ENCODE measurements at regions not wholly inside any gene's neighbourhood (a gene's known extent, or its start where the extent isn't known, plus 50 kb on each side); places are given as distances from the start of the nearest gene placed in this dataset.
"Not testable (repeated sequence)": the region's sequence is repeated elsewhere in the genome, so short reads cannot be mapped to it uniquely, and the experiment has no call there.

GRCh38 chr14:40218282-40218941 lies 786.2 kb upstream of the FBXO33 start:
- Histone ChIP-seq H3K36me3 (ENCODE audit: control insufficient read depth, insufficient read depth, low read length, severe bottlenecking) (no peaks in the 10 kb centered on the region), H3K27me3 (replicated peaks; ENCODE audit: control insufficient read depth, insufficient read depth, low read length) (no peaks in the 10 kb centered on the region), H3K4me1 (ENCODE audit: control insufficient read depth, insufficient read depth, low read length) (no peaks in the 10 kb centered on the region), H3K9ac (ENCODE audit: low read length) (no peak overlapping the region), H3K4me3 (ENCODE audit: low read length) (no peak overlapping the region), H3K9me3 (ENCODE audit: control insufficient read depth, low read length) (no peaks in the 10 kb centered on the region)
- DNase-seq (ENCODE audit: low read depth) = no peak

GRCh38 chr14:40216976-40217375 lies 784.7 kb upstream of the FBXO33 start:
- no peak overlapping the region for H3K4me3 ChIP-seq (ENCODE audit: low read length)
- DNase-seq (ENCODE audit: low read depth) = no peak
- no peak overlapping the region for H3K9ac ChIP-seq (ENCODE audit: low read length)
- no peaks in the 10 kb centered on the region for H3K27me3 ChIP-seq (replicated peaks; ENCODE audit: control insufficient read depth, insufficient read depth, low read length)
- no peaks in the 10 kb centered on the region for H3K36me3 ChIP-seq (ENCODE audit: control insufficient read depth, insufficient read depth, low read length, severe bottlenecking)
- H3K4me1 ChIP-seq (ENCODE audit: control insufficient read depth, insufficient read depth, low read length) = no peaks in the 10 kb centered on the region
- no peaks in the 10 kb centered on the region for H3K9me3 ChIP-seq (ENCODE audit: control insufficient read depth, low read length)

GRCh38 chr14:40216408-40216807 lies 784.2 kb upstream of the FBXO33 start:
- H3K27me3 ChIP-seq (replicated peaks; ENCODE audit: control insufficient read depth, insufficient read depth, low read length); H3K4me3 ChIP-seq (ENCODE audit: low read length); H3K9ac ChIP-seq (ENCODE audit: low read length); DNase-seq (ENCODE audit: low read depth); H3K4me1 ChIP-seq (ENCODE audit: control insufficient read depth, insufficient read depth, low read length); H3K9me3 ChIP-seq (ENCODE audit: control insufficient read depth, low read length); H3K36me3 ChIP-seq (ENCODE audit: control insufficient read depth, insufficient read depth, low read length, severe bottlenecking): not testable (repeated sequence)

- no peak overlapping the region for H3K4me3 ChIP-seq (ENCODE audit: low read length)
- no peaks in the 10 kb centered on the region for H3K36me3 ChIP-seq (ENCODE audit: control insufficient read depth, insufficient read depth, low read length, severe bottlenecking)
- no peak overlapping the region for H3K9ac ChIP-seq (ENCODE audit: low read length)
- DNase-seq (ENCODE audit: low read depth) = no peak
- H3K27me3 ChIP-seq (replicated peaks; ENCODE audit: control insufficient read depth, insufficient read depth, low read length) = no peaks in the 10 kb centered on the region
- peaks cover 8% of the 10 kb centered on the region for H3K9me3 ChIP-seq (ENCODE audit: control insufficient read depth, low read length)
- no peaks in the 10 kb centered on the region for H3K4me1 ChIP-seq (ENCODE audit: control insufficient read depth, insufficient read depth, low read length)
Measured at GRCh38 chr14:40213701-40214100, 781.5 kb upstream of the FBXO33 start.

GRCh38 chr14:40204441-40205175 lies 772.4 kb upstream of the FBXO33 start:
- DNase-seq (ENCODE audit: low read depth) = no peak
- H3K27me3 ChIP-seq (replicated peaks; ENCODE audit: control insufficient read depth, insufficient read depth, low read length) = no peaks in the 10 kb centered on the region
- no peaks in the 10 kb centered on the region for H3K36me3 ChIP-seq (ENCODE audit: control insufficient read depth, insufficient read depth, low read length, severe bottlenecking)
- no peaks in the 10 kb centered on the region for H3K4me1 ChIP-seq (ENCODE audit: control insufficient read depth, insufficient read depth, low read length)
- H3K4me3 ChIP-seq (ENCODE audit: low read length) = no peak overlapping the region
- peaks cover 15% of the 10 kb centered on the region for H3K9me3 ChIP-seq (ENCODE audit: control insufficient read depth, low read length)
- no peak overlapping the region for H3K9ac ChIP-seq (ENCODE audit: low read length)

- Histone ChIP-seq H3K36me3 (ENCODE audit: control insufficient read depth, insufficient read depth, low read length, severe bottlenecking) (no peaks in the 10 kb centered on the region), H3K9ac (ENCODE audit: low read length) (no peak overlapping the region), H3K4me3 (ENCODE audit: low read length) (no peak overlapping the region), H3K27me3 (replicated peaks; ENCODE audit: control insufficient read depth, insufficient read depth, low read length) (no peaks in the 10 kb centered on the region), H3K9me3 (ENCODE audit: control insufficient read depth, low read length) (peaks cover 9% of the 10 kb centered on the region), H3K4me1 (ENCODE audit: control insufficient read depth, insufficient read depth, low read length) (no peaks in the 10 kb centered on the region)
- no peak for DNase-seq (ENCODE audit: low read depth)
Measured at GRCh38 chr14:40199101-40199500, 766.9 kb upstream of the FBXO33 start.

GRCh38 chr14:40197344-40197743 lies 765.1 kb upstream of the FBXO33 start:
- no peak overlapping the region for H3K4me3 ChIP-seq (ENCODE audit: low read length)
- H3K9me3 ChIP-seq (ENCODE audit: control insufficient read depth, low read length) = peaks cover 9% of the 10 kb centered on the region
- DNase-seq (ENCODE audit: low read depth) = no peak
- no peaks in the 10 kb centered on the region for H3K36me3 ChIP-seq (ENCODE audit: control insufficient read depth, insufficient read depth, low read length, severe bottlenecking)
- H3K27me3 ChIP-seq (replicated peaks; ENCODE audit: control insufficient read depth, insufficient read depth, low read length) = no peaks in the 10 kb centered on the region
- no peak overlapping the region for H3K9ac ChIP-seq (ENCODE audit: low read length)
- H3K4me1 ChIP-seq (ENCODE audit: control insufficient read depth, insufficient read depth, low read length) = no peaks in the 10 kb centered on the region

- Histone ChIP-seq H3K9me3 (ENCODE audit: control insufficient read depth, low read length) (no peaks in the 10 kb centered on the region), H3K36me3 (ENCODE audit: control insufficient read depth, insufficient read depth, low read length, severe bottlenecking) (no peaks in the 10 kb centered on the region), H3K27me3 (replicated peaks; ENCODE audit: control insufficient read depth, insufficient read depth, low read length) (no peaks in the 10 kb centered on the region), H3K4me1 (ENCODE audit: control insufficient read depth, insufficient read depth, low read length) (no peaks in the 10 kb centered on the region), H3K4me3 (ENCODE audit: low read length) (no peak overlapping the region), H3K9ac (ENCODE audit: low read length) (no peak overlapping the region)
- DNase-seq (ENCODE audit: low read depth) = no peak
Measured at GRCh38 chr14:40188006-40188405, 755.8 kb upstream of the FBXO33 start.

GRCh38 chr14:40164083-40164482 lies 731.9 kb upstream of the FBXO33 start:
- no peaks in the 10 kb centered on the region for H3K27me3 ChIP-seq (replicated peaks; ENCODE audit: control insufficient read depth, insufficient read depth, low read length)
- no peak overlapping the region for H3K4me3 ChIP-seq (ENCODE audit: low read length)
- H3K36me3 ChIP-seq (ENCODE audit: control insufficient read depth, insufficient read depth, low read length, severe bottlenecking) = no peaks in the 10 kb centered on the region
- H3K4me1 ChIP-seq (ENCODE audit: control insufficient read depth, insufficient read depth, low read length) = no peaks in the 10 kb centered on the region
- H3K9me3 ChIP-seq (ENCODE audit: control insufficient read depth, low read length) = peaks cover 11% of the 10 kb centered on the region
- H3K9ac ChIP-seq (ENCODE audit: low read length) = no peak overlapping the region
- no peak for DNase-seq (ENCODE audit: low read depth)

GRCh38 chr14:40139657-40140056 lies 707.4 kb upstream of the FBXO33 start:
- H3K36me3 ChIP-seq (ENCODE audit: control insufficient read depth, insufficient read depth, low read length, severe bottlenecking) = no peaks in the 10 kb centered on the region
- no peak for DNase-seq (ENCODE audit: low read depth)
- H3K4me1 ChIP-seq (ENCODE audit: control insufficient read depth, insufficient read depth, low read length) = no peaks in the 10 kb centered on the region
- no peak overlapping the region for H3K4me3 ChIP-seq (ENCODE audit: low read length)
- peaks cover 4% of the 10 kb centered on the region for H3K9me3 ChIP-seq (ENCODE audit: control insufficient read depth, low read length)
- H3K9ac ChIP-seq (ENCODE audit: low read length) = no peak overlapping the region
- no peaks in the 10 kb centered on the region for H3K27me3 ChIP-seq (replicated peaks; ENCODE audit: control insufficient read depth, insufficient read depth, low read length)

GRCh38 chr14:40133463-40133862 lies 701.2 kb upstream of the FBXO33 start:
- Histone ChIP-seq H3K9ac (ENCODE audit: low read length) (no peak overlapping the region), H3K36me3 (ENCODE audit: control insufficient read depth, insufficient read depth, low read length, severe bottlenecking) (no peaks in the 10 kb centered on the region), H3K27me3 (replicated peaks; ENCODE audit: control insufficient read depth, insufficient read depth, low read length) (no peaks in the 10 kb centered on the region), H3K9me3 (ENCODE audit: control insufficient read depth, low read length) (peaks cover 8% of the 10 kb centered on the region), H3K4me1 (ENCODE audit: control insufficient read depth, insufficient read depth, low read length) (no peaks in the 10 kb centered on the region), H3K4me3 (ENCODE audit: low read length) (no peak overlapping the region)
- no peak for DNase-seq (ENCODE audit: low read depth)

Measured in adipocyte (in vitro differentiated cells).